PC-3 (cell line): ENCODE measurements at regions not wholly inside any gene's neighbourhood (a gene's known extent, or its start where the extent isn't known, plus 50 kb on each side); places are given as distances from the start of the nearest gene placed in this dataset.

ENCODE experiments used
- ATAC-seq: fragments of 200-7000 bp; cut with Tn5 transposase; 2 replicates; pipeline ENCODE4 v1.9.1; 2020; ENCODE audit warnings: mild to moderate bottlenecking, moderate library complexity
- BruUV-seq: library from RNA; stranded (reverse); fragments of 400-500 nt; replicated peaks from 2 replicates; lab custom pipeline; 2021; lab: Mats Ljungman, UMichigan
- CTCF ChIA-PET: fragments of 300-600 bp; sonication (Branson Sonifier 250); formaldehyde crosslinking; loops from one replicate; lab custom pipeline; 2022; ENCODE audit warnings: antibody characterized with exemption; lab: Charles Lee
- POLR2A ChIA-PET: fragments of 300-600 bp; sonication (Branson Sonifier 250); formaldehyde crosslinking; loops from one replicate; lab custom pipeline; 2022; ENCODE audit warnings: antibody characterized with exemption; ENCODE audit not compliant: unreplicated experiment; lab: Charles Lee
- DNase-seq: peaks from one replicate; pipeline ENCODE4 v3.0.0-alpha.2; 2015
- H2AFZ ChIP-seq: fragments of 300-600 bp; sonication (generic); 2 replicates; pipeline ENCODE4 v1.6.0; 2016; ENCODE audit warnings: antibody characterized with exemption, low read length
- H3F3A ChIP-seq: fragments of 300-600 bp; sonication (generic); one replicate; pipeline ENCODE4 v1.6.0; 2017; ENCODE audit warnings: antibody characterized with exemption, low read length, control low read depth, mild to moderate bottlenecking; ENCODE audit not compliant: unreplicated experiment
- H3K27ac ChIP-seq: fragments of 300-600 bp; sonication (generic); 2 replicates; pipeline ENCODE4 v1.5.1; 2016; ENCODE audit warnings: mild to moderate bottlenecking, low read length
- H3K27me3 ChIP-seq: fragments of 300-600 bp; sonication (generic); 2 replicates; pipeline ENCODE4 v1.6.1; 2016; ENCODE audit warnings: low read length, mixed read lengths
- H3K36me3 ChIP-seq: fragments of 300-600 bp; sonication (generic); 2 replicates; pipeline ENCODE4 v1.6.1; 2016; ENCODE audit warnings: low read depth, mixed run types, low read length, mixed read lengths
- H3K4me1 ChIP-seq: fragments of 300-600 bp; sonication (generic); 2 replicates; pipeline ENCODE4 v1.5.1; 2016; ENCODE audit warnings: low read length; ENCODE audit not compliant: insufficient read depth
- H3K4me2 ChIP-seq: fragments of 300-600 bp; sonication (generic); 2 replicates; pipeline ENCODE4 v1.6.0; 2016; ENCODE audit warnings: low read length
- H3K4me3 ChIP-seq: fragments of 300-600 bp; sonication (generic); 2 replicates; pipeline ENCODE4 v1.5.1; 2016; ENCODE audit warnings: mild to moderate bottlenecking, low read length, mixed read lengths
- H3K79me2 ChIP-seq: fragments of 300-600 bp; sonication (generic); 2 replicates; pipeline ENCODE4 v1.6.1; 2017; ENCODE audit warnings: low read length, mixed read lengths
- H3K9ac ChIP-seq: fragments of 300-600 bp; sonication (generic); 2 replicates; pipeline ENCODE4 v1.6.0; 2016; ENCODE audit warnings: mild to moderate bottlenecking, low read length
- H3K9me2 ChIP-seq: fragments of 300-600 bp; sonication (generic); replicated peaks from 2 replicates; pipeline ENCODE4 v1.6.1; 2016; ENCODE audit warnings: mixed run types, low read length, mixed read lengths
- H3K9me3 ChIP-seq: fragments of 300-600 bp; sonication (generic); 2 replicates; pipeline ENCODE4 v1.6.1; 2016; ENCODE audit warnings: low read length, mixed read lengths
- H4K20me1 ChIP-seq: fragments of 300-600 bp; sonication (generic); 2 replicates; pipeline ENCODE4 v1.6.1; 2016; ENCODE audit warnings: low read length, mixed read lengths
- CTCF ChIP-seq: fragments of 300-600 bp; sonication (generic); conservative IDR thresholded peaks from 2 replicates; pipeline ENCODE4 v1.5.1; 2017; ENCODE audit warnings: antibody characterized with exemption, low read depth, mild to moderate bottlenecking, low read length
- EZH2 ChIP-seq: fragments of 300-600 bp; sonication (generic); IDR thresholded peaks from one replicate; pipeline ENCODE4 v1.6.1; 2017; ENCODE audit warnings: antibody characterized with exemption, mild to moderate bottlenecking, low read length; ENCODE audit not compliant: unreplicated experiment
- EZH2phosphoT487 ChIP-seq: fragments of 300-600 bp; sonication (generic); IDR thresholded peaks from 2 replicates; pipeline ENCODE4 v1.6.1; 2018; ENCODE audit warnings: mild to moderate bottlenecking, antibody characterized with exemption, low read length, borderline replicate concordance
- intact Hi-C: fragments of 100-400 bp; cut with micrococcal nuclease; formaldehyde crosslinking; loops from 2 replicates; pipeline ENCODE4 v1.9.0; 2023

GRCh38 chr13:86945584-86945983 is 725.6 kb upstream of the SLITRK5 start:
- ChIA-PET POLR2A (no interaction called here), CTCF (no interaction called here)
- TF ChIP-seq CTCF, result no peak
- no peak for TF ChIP-seq EZH2
- no peak for TF ChIP-seq EZH2phosphoT487
- Histone ChIP-seq H4K20me1 (no peaks in the 10 kb centered on the region), H3K36me3 (no peaks in the 10 kb centered on the region), H3K27ac (no peak overlapping the region), H3K4me3 (no peak overlapping the region), H2AFZ (no peak overlapping the region), H3K4me1 (no peaks in the 10 kb centered on the region), H3K9me2 (no peaks in the 10 kb centered on the region), H3F3A (no peaks in the 10 kb centered on the region), H3K9ac (no peak overlapping the region), H3K27me3 (no peaks in the 10 kb centered on the region), H3K79me2 (no peaks in the 10 kb centered on the region), H3K4me2 (no peak overlapping the region), H3K9me3 (no peaks in the 10 kb centered on the region)
- ATAC-seq (no peak), DNase-seq (no peak)
- intact Hi-C loops, result no loop called here
- no TSS peak for BruUV-seq

DNA sequence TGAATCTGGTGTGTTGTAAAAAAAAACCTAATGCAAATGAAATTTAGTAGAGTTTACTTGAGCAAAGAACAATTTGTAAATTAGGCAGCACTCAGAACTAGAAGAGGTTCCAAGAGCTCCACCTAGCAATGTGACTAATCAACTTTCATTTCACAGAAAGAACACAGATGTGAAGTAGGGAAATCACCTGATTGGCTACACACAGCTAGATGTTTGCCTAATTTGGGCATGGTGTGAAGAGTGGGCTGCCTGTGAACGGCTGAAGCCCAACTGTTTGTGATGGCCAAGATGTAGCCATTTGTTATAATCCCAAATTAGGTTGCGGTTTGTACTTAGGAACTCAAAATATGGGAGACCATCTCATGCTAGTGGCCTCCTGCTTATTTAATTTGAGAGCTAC is 724.4 kb upstream of the SLITRK5 start:
- Histone ChIP-seq H3K4me1 (no peaks in the 10 kb centered on the region), H3K9ac (no peak overlapping the region), H3K36me3 (no peaks in the 10 kb centered on the region), H3K27ac (no peak overlapping the region), H3K9me3 (no peaks in the 10 kb centered on the region), H3K4me2 (no peak overlapping the region), H3K9me2 (no peaks in the 10 kb centered on the region), H3K27me3 (no peaks in the 10 kb centered on the region), H3K79me2 (no peaks in the 10 kb centered on the region), H2AFZ (no peak overlapping the region), H3F3A (no peaks in the 10 kb centered on the region), H4K20me1 (no peaks in the 10 kb centered on the region), H3K4me3 (no peak overlapping the region)
- POLR2A ChIA-PET, result no interaction called here
- CTCF ChIA-PET, result no interaction called here
- intact Hi-C loops, result no loop called here
- ATAC-seq (no peak), DNase-seq (no peak)
- BruUV-seq, result no TSS peak
- no peak for TF ChIP-seq EZH2phosphoT487
- TF ChIP-seq EZH2, result no peak
- no peak for TF ChIP-seq CTCF

DNA sequence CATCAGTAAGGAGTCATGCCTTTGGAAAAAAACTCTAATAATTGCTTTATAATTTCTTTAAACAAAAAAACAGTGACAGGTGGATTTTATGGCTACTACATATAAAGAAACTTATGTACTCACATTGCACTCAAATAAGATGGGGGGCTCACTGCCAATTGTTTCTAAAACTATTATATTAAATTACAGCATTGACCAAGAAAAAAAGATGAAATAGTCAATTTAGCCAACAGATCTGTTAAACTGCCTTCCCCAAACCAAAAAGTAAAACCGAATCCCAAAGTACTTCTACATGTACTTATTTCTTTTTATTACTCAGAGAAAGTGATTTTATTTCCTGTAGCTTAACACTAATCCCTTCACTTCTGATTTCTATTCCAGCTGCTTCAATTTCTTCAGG is 716.8 kb upstream of the SLITRK5 start:
- ChIA-PET POLR2A (no interaction called here), CTCF (no interaction called here)
- H3K4me3 ChIP-seq, result no peak overlapping the region
- H3K79me2 ChIP-seq, result no peaks in the 10 kb centered on the region
- no TSS peak for BruUV-seq
- no peaks in the 10 kb centered on the region for H3F3A ChIP-seq
- no peak overlapping the region for H3K4me2 ChIP-seq
- no peak overlapping the region for H3K27ac ChIP-seq
- H3K9me2 ChIP-seq, result no peaks in the 10 kb centered on the region
- no peaks in the 10 kb centered on the region for H3K36me3 ChIP-seq
- no peak for ATAC-seq
- H3K9ac ChIP-seq, result no peak overlapping the region
- no peaks in the 10 kb centered on the region for H3K27me3 ChIP-seq
- H3K9me3 ChIP-seq, result no peaks in the 10 kb centered on the region
- H3K4me1 ChIP-seq, result peaks cover 4% of the 10 kb centered on the region; the same call in 1 of the 2 replicates
- H4K20me1 ChIP-seq, result no peaks in the 10 kb centered on the region
- DNase-seq, result no peak
- intact Hi-C loops, result no loop called here
- H2AFZ ChIP-seq, result no peak overlapping the region
- TF ChIP-seq EZH2phosphoT487, result no peak
- no peak for TF ChIP-seq CTCF
- TF ChIP-seq EZH2, result no peak
